ENCODE measurements at regions not wholly inside any gene's neighbourhood (a gene's known extent, or its start where the extent isn't known, plus 50 kb on each side); places are given as distances from the start of the nearest gene placed in this dataset.

- Histone ChIP-seq H3K9ac (ENCODE audit: low read length) (no peak overlapping the region), H3K27ac (ENCODE audit: low read length in 2 of 2) (no peak overlapping the region), H3K4me1 (ENCODE audit: control insufficient read depth in 2 of 2, insufficient read depth in 2 of 2, low read length in 2 of 2) (no peaks in the 10 kb centered on the region), H3K4me2 (replicated peaks; ENCODE audit: low read depth, low read length, poor library complexity, severe bottlenecking) (no peak overlapping the region), H3K79me2 (ENCODE audit: control insufficient read depth, insufficient read depth, low read length) (no peaks in the 10 kb centered on the region), H3K36me3 (replicated peaks in 1 of 2; ENCODE audit: control extremely low read depth in 1 of 2, control insufficient read depth in 1 of 2, extremely low read depth in 1 of 2, insufficient read depth in 2 of 2, low read length in 1 of 2) (no peaks in the 10 kb centered on the region), H3K4me3 (ENCODE audit: control extremely low read depth in 1 of 5, extremely low read depth in 1 of 5, insufficient read depth in 1 of 5, low read depth in 2 of 5, low read length in 4 of 5) (no peak overlapping the region), H2AFZ (ENCODE audit: insufficient read depth, low read depth, low read length, poor library complexity, severe bottlenecking) (no peak overlapping the region), H4K20me1 (ENCODE audit: control insufficient read depth, insufficient read depth, low read length, poor library complexity, severe bottlenecking) (no peaks in the 10 kb centered on the region), H3K27me3 (replicated peaks in 1 of 4; ENCODE audit: control extremely low read depth in 1 of 4, control insufficient read depth in 3 of 4, insufficient read depth in 4 of 4, low read length in 3 of 4) (peaks cover 0 to 6% (median 2%) of the 10 kb centered on the region in 4 experiments), H3K9me3 (ENCODE audit: control extremely low read depth in 1 of 3, control insufficient read depth in 2 of 3, insufficient read depth in 1 of 3, low read length in 2 of 3) (no peaks in the 10 kb centered on the region)
- no peak for DNase-seq
- Mint-ChIP-seq H3K27me3 (peaks cover 57% of the 10 kb centered on the region), H3K9me3 (ENCODE audit: insufficient read depth) (no peaks in the 10 kb centered on the region), H3K4me1 (no peaks in the 10 kb centered on the region), H3K27ac (no peak overlapping the region), H3K4me3 (no peak overlapping the region)
- ChIA-PET POLR2A (no interaction called here), CTCF (no interaction called here)
- TF ChIP-seq EZH2 (IDR thresholded peaks at IDR 0.05; ENCODE audit: borderline replicate concordance, insufficient read depth, low read depth, low read length, poor library complexity, severe bottlenecking) (no peak), CTCF (IDR thresholded peaks at IDR 0.05) (no peak)
- WGBS (ENCODE audit: insufficient coverage): 85% methylated on average over 13 of the region's 14 CpGs
- no peak for ATAC-seq (ENCODE audit: low read depth)
- intact Hi-C loops (cut with micrococcal nuclease): no loop called here
Observed at GRCh38 chr10:111151595-111152307, 74.9 kb downstream of the ADRA2A start.

- Histone ChIP-seq H2AFZ (ENCODE audit: insufficient read depth, low read depth, low read length, poor library complexity, severe bottlenecking) (no peak overlapping the region), H3K4me3 (ENCODE audit: control extremely low read depth in 1 of 5, extremely low read depth in 1 of 5, insufficient read depth in 1 of 5, low read depth in 2 of 5, low read length in 4 of 5) (no peak overlapping the region), H3K4me1 (ENCODE audit: control insufficient read depth in 2 of 2, insufficient read depth in 2 of 2, low read length in 2 of 2) (no peaks in the 10 kb centered on the region), H4K20me1 (ENCODE audit: control insufficient read depth, insufficient read depth, low read length, poor library complexity, severe bottlenecking) (no peaks in the 10 kb centered on the region), H3K27me3 (replicated peaks in 1 of 4; ENCODE audit: control extremely low read depth in 1 of 4, control insufficient read depth in 3 of 4, insufficient read depth in 4 of 4, low read length in 3 of 4) (peaks cover 0 to 11% (median 4%) of the 10 kb centered on the region in 4 experiments), H3K36me3 (replicated peaks in 1 of 2; ENCODE audit: control extremely low read depth in 1 of 2, control insufficient read depth in 1 of 2, extremely low read depth in 1 of 2, insufficient read depth in 2 of 2, low read length in 1 of 2) (no peaks in the 10 kb centered on the region), H3K9me3 (ENCODE audit: control extremely low read depth in 1 of 3, control insufficient read depth in 2 of 3, insufficient read depth in 1 of 3, low read length in 2 of 3) (no peaks in the 10 kb centered on the region), H3K27ac (ENCODE audit: low read length in 2 of 2) (no peak overlapping the region), H3K9ac (ENCODE audit: low read length) (no peak overlapping the region), H3K4me2 (replicated peaks; ENCODE audit: low read depth, low read length, poor library complexity, severe bottlenecking) (no peak overlapping the region), H3K79me2 (ENCODE audit: control insufficient read depth, insufficient read depth, low read length) (no peaks in the 10 kb centered on the region)
- no peak for ATAC-seq (ENCODE audit: low read depth)
- intact Hi-C loops (cut with micrococcal nuclease): no loop called here
- Mint-ChIP-seq H3K27me3 (peaks cover 40% of the 10 kb centered on the region), H3K27ac (no peak overlapping the region), H3K9me3 (ENCODE audit: insufficient read depth) (no peaks in the 10 kb centered on the region), H3K4me1 (no peaks in the 10 kb centered on the region), H3K4me3 (no peak overlapping the region)
- ChIA-PET POLR2A (no interaction called here), CTCF (no interaction called here)
- TF ChIP-seq EZH2 (IDR thresholded peaks at IDR 0.05; ENCODE audit: borderline replicate concordance, insufficient read depth, low read depth, low read length, poor library complexity, severe bottlenecking) (no peak), CTCF (IDR thresholded peaks at IDR 0.05) (no peak)
- 100% methylated on average over 1 of the region's 2 CpGs for WGBS (ENCODE audit: insufficient coverage)
- no peak for DNase-seq
Observed at GRCh38 chr10:111156754-111157153, 79.9 kb downstream of the ADRA2A start.
